ENCODE measurements at regions not wholly inside any gene's neighbourhood (a gene's known extent, or its start where the extent isn't known, plus 50 kb on each side); places are given as distances from the start of the nearest gene placed in this dataset.
"Not testable (repeated sequence)": the region's sequence is repeated elsewhere in the genome, so short reads cannot be mapped to it uniquely, and the experiment has no call there.

DNA sequence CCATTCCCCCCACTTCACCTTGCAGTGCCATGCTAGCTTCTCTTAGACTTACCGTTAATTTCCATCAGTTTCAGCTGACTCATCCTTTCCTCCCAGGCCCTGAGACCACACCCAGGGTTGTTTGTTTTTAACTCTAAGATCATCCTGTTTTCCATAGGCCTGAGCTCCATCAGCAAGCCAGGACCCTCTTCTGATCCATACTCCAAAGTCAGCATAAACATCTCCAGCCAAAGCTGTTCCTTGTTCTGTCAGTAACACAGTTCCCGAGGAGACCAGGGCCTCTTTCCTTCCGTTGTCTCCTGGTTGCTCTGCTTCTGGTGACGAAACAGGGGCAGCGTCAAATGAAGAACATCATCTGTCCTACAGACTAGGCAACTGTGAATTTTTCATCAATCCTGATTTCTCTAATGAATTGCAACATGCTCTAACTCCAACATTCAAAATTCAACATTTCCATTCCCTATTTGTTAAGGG is 83.8 kb upstream of the HNF1B start:
- DNase-seq (ENCODE audit: low read depth in 2 of 2), result no peak

DNA sequence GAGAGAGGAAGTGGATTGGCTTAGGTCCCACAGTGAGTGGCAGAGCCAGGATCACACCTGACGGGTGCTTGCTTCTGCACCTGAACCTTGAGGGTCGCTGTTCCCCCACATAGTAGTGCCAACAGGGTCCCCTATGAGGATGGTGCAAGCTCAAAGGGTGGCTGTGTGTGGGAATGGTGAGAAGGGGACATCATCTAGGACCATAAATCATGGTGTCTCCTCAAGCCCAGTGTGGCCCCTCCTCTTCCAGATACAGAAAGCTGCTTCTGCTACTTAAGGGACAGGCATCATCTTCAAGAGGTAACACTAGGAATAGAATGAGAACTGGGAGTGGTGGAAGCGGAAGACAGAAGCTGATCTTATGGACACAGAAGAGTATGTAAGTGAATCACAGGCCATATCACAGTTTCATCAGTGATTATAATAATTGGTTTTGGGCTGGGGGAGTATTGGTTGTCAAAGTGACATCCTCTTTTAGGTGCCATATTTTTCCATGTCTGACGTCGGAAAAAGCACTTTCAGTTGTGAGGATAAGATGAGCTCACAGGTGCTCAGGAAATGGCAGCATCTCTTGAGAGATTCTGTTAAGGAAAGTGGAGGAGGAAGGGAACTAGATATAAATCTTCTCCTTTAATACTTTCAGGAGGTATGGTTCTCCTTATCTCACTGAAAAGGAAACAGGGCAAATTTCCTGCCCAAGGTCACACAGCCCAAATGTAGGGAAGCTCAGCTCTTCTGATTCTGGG is 83.2 kb upstream of the HNF1B start:
- no peak for DNase-seq (ENCODE audit: low read depth in 2 of 2)

GRCh38 chr17:37826497-37827430 is 81.9 kb upstream of the HNF1B start:
- no peak for DNase-seq (ENCODE audit: low read depth in 2 of 2)

DNA sequence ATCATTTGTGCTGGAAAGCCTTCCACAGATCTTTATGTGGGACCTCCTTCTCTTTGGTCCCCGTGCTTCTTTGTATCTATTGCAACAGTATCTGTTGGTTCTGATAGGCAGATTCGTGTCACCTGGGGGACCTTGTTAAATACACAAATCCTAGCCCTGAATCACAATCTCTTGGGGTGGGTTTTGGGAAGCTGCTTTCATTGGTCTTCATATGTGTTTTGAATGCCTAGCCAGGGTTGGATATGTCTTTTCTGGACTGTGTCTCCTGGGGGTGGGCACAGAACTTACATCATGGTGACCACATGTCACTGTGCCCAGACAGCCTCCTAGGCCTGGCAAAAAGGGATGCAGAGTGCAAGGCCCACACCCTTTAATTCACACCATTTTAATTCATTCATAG is 81.0 kb upstream of the HNF1B start:
- DNase-seq (ENCODE audit: low read depth in 2 of 2), result no peak

DNA sequence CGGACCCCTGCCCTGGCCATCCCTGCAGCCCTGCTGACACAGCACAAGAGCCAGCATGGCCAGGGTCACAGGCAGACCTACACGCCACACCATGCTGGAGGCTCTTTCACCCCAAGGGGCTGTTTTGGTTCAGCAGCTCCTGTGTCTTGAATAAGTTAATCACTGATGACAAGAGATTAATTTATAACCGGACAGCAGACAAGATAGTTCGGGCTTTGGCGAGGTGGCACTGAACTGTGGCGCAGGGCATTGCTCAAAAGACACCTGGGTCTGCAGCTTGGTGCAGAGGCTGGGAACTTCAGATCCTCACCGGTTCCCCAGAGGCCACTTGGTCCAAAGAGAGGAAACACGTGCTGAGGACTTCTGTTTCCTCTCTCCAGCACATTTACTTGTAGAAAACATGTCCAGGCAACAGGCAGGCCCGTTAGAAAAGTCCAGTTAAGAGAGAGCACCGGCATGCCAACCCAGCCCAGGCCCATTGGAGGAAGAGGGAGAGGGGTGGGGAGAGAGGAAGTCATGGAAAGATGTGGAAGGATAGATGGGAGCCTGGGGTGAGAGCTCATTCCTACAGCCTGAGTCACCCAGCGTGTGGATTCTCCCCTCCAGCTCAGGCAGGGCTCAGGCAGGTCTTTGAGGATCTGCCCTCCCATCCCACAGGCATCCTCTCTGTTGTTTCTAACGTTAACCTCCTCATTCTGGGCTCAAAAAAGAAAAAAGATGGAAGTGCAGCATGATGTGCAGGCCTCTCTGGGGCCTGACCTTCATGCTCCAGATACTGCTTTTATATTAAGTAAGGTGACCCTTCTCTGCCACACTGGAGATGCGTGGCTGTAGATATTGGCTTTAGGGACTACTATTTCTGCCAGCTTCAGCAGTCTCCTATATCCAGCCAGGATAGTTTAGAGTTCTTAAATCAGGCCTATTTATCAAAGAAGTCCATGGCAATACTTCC is 80.0 kb upstream of the HNF1B start:
- DNase-seq (ENCODE audit: low read depth in 2 of 2), result no peak

DNA sequence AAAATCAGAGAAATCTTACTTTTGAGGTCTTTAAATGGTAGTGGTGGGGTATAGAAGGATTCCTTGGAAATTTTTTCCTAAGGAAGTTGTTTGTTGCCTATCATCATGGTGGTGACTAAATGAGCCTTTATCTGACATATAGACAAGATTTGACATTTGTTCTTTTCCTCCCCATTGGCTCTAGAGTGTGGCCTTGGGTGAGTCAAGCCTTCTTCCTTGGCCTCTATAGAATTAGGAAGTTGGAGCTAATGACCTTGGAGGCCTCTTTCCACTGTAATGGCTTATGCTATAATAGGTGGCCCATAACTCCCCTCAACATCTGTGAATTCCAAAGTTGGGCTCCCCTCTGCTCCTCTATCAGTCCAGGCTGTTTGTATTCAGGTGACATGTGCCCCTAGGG is 79.1 kb upstream of the HNF1B start:
- no peak for DNase-seq (ENCODE audit: low read depth in 2 of 2)

DNA sequence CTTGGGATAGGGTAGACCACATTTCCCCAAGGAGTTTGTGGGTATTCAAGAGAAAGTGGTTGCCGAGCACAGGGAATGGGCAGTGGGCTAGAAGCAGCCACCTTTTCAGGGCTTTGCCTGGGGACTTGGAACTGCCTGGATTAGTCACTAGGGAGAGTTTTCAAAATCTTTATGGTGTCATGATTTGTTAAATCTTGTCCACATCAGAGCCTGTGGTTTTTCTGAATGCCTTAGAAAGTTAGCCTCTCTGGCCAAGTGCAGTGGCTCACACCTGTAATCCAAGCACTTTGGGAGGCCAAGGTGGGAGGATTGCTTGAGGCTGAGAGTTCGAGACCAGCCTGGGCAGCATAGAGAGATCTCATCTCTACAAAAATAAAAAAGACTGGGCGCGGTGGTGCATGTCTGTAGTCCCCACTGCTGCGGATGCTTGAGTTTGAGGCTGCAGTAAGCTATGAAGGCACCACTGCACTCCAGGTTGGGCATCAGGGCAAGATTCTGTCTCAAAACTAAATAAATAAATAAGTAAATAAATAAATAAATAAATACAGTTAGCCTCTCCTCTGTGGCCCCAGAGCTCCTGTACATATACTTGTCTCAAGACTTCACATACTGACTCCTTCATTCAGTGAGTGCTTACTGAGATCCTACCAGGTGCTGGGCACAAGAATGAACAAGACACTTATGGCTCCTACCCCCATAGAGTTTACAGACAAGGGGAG is 76.3 kb upstream of the HNF1B start:
- no peak for DNase-seq (ENCODE audit: low read depth in 2 of 2)

GRCh38 chr17:37820313-37820994 is 75.6 kb upstream of the HNF1B start:
- no peak for DNase-seq (ENCODE audit: low read depth in 2 of 2)

DNA sequence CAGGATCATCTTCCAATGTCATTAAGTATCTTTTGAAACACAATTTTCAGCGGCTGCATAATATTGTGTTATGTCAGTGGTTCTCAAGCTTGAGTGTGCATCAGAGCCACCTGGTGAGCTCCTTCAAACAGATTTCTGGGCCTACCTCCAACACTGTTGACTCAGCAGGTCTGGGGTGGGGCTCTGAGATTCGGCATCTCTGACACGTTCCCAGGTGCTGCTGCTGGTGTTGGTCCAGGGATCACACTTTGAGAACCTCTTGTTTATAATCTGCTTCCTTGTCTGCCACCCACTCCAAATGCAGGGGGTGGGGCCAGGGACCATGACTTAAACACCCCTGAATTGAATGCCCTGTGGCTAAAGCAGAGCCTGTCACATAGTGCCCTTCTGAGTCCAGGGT is 73.8 kb upstream of the HNF1B start:
- DNase-seq (ENCODE audit: low read depth in 2 of 2), result no peak

GRCh38 chr17:37816950-37817349 is 72.1 kb upstream of the HNF1B start:
- no peak for DNase-seq (ENCODE audit: low read depth in 2 of 2)

- no peak for DNase-seq (ENCODE audit: low read depth in 2 of 2)
Measured at GRCh38 chr17:37815536-37815935, 70.7 kb upstream of the HNF1B start.

- no peak for DNase-seq (ENCODE audit: low read depth in 2 of 2)
Measured at GRCh38 chr17:37813751-37814150, 68.9 kb upstream of the HNF1B start.

DNA sequence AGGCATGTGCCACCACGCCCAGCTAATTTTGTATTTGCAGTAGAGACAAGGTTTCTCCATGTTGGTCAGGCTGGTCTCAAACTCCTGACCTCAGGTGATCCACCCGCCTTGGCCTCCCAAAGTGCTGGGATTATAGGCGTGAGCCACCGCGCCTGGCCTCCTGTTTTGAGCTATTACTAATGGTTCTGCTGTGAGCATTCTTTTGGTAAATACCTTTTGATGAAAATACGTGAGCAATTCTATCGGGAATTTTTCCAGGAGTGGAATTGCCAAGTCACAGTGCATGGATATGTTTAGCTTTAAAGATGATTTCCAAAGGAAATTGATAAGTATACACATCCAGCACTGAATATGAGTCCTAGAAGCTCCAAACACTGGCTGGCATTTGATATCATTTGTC is 64.0 kb upstream of the HNF1B start:
- not testable (repeated sequence) for DNase-seq (ENCODE audit: low read depth in 2 of 2)

- no peak for DNase-seq (ENCODE audit: low read depth in 2 of 2)
Measured at GRCh38 chr17:37802712-37803416, 58.0 kb upstream of the HNF1B start.

DNA sequence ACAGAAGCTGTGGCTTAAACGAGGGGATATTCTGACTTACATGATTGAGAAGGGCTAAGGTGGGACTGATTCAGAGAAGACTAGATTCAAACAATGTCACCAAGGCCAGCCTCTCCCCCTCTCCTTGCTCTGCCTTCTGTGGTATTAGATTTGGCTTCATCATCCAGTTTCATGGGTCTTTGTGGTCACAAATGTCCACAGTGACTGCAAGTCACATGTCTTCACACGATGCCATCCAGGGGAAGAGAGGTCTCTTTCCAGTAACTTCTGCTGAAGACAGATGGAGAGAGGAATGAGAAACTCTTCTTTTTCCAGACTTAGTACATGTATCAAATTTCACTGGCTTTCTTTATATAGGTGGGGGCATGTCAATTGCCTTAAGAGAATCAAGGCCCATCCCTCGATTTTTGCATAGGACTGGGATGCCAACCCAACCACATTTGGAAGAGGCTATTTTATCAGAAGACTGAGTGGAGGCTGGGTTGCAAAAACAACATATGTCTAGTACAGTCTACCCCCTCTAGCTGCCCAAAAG is 57.3 kb upstream of the HNF1B start:
- no peak for DNase-seq (ENCODE audit: low read depth in 2 of 2)

DNA sequence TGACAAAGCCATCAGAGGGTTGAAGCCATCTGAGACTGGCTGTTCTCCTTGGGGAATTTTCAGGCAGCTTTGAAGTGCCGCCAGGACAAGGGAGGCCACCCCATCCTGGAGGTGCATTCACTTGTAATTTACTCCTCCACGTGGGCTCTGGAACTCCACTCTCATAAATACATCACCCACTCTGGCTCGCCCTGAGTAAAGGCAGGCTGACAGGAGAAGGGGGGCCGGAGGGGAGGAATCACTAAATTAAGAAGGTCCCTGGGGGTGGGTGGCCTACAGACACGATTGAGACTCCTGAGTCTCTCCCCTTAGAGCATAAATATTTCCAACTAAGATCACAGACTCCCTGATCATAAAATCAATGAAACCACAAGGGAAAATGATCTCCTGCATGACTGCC is 56.3 kb upstream of the HNF1B start:
- no peak for DNase-seq (ENCODE audit: low read depth in 2 of 2)

GRCh38 chr17:37797206-37797605 is 52.3 kb upstream of the HNF1B start:
- no peak for DNase-seq (ENCODE audit: low read depth in 2 of 2)

DNA sequence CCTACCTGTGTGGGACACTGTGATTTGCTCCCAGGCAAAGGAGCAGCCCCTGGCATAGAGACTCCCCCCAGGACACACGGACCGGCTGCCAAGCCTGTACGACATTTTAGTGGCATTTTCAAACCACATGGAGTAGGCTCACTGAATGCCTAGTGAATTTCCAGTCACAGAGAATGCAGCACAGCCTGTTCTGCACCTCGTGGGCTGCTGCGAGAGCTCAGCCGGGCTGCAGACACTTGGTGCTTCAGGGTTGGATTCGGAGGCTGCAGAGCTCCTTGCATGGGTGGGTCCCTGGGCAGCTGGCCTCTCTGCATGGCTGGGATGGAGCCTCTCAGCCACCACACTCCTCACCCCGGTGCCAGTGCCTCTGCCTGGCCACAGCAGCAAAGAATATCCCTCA is 51.2 kb upstream of the HNF1B start:
- no peak for DNase-seq (ENCODE audit: low read depth in 2 of 2)
